ENCODE measurements at regions not wholly inside any gene's neighbourhood (a gene's known extent, or its start where the extent isn't known, plus 50 kb on each side); places are given as distances from the start of the nearest gene placed in this dataset.

DNA sequence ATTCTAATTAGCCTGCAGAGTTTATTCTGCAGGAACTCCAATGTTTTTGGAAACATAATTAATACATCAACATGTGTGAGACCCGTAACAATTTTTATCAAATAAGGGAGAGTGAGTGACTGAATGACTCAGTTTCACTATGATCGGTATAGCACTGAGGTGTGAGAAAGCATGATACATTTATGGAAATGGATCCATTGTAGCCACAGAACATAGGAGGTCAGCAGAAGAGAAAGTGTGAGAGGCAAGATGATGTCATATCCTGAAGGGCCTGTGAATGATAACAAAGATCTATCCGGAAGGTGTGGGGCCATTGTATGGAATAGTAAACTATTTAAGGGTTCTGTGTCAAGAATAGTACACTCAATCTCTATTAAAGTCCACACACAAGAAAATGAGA is 1406.1 kb upstream of the TENM4 start:
- TF ChIP-seq, protein P1, sequence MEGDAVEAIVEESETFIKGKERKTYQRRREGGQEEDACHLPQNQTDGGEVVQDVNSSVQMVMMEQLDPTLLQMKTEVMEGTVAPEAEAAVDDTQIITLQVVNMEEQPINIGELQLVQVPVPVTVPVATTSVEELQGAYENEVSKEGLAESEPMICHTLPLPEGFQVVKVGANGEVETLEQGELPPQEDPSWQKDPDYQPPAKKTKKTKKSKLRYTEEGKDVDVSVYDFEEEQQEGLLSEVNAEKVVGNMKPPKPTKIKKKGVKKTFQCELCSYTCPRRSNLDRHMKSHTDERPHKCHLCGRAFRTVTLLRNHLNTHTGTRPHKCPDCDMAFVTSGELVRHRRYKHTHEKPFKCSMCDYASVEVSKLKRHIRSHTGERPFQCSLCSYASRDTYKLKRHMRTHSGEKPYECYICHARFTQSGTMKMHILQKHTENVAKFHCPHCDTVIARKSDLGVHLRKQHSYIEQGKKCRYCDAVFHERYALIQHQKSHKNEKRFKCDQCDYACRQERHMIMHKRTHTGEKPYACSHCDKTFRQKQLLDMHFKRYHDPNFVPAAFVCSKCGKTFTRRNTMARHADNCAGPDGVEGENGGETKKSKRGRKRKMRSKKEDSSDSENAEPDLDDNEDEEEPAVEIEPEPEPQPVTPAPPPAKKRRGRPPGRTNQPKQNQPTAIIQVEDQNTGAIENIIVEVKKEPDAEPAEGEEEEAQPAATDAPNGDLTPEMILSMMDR (IDR thresholded peaks at IDR 0.05; ENCODE audit: poor library complexity) = no peak
- no peak for TF ChIP-seq EZH2 (IDR thresholded peaks at IDR 0.05; ENCODE audit: borderline replicate concordance)
